Smooth muscle cell of the brain vasculature (primary cell): ENCODE measurements at regions not wholly inside any gene's neighbourhood (a gene's known extent, or its start where the extent isn't known, plus 50 kb on each side); places are given as distances from the start of the nearest gene placed in this dataset.

ENCODE experiments used
- DNase-seq: peaks from one replicate; pipeline ENCODE4 v3.0.0-alpha.2; 2012; ENCODE audit warnings: low read depth, low spot score

DNA sequence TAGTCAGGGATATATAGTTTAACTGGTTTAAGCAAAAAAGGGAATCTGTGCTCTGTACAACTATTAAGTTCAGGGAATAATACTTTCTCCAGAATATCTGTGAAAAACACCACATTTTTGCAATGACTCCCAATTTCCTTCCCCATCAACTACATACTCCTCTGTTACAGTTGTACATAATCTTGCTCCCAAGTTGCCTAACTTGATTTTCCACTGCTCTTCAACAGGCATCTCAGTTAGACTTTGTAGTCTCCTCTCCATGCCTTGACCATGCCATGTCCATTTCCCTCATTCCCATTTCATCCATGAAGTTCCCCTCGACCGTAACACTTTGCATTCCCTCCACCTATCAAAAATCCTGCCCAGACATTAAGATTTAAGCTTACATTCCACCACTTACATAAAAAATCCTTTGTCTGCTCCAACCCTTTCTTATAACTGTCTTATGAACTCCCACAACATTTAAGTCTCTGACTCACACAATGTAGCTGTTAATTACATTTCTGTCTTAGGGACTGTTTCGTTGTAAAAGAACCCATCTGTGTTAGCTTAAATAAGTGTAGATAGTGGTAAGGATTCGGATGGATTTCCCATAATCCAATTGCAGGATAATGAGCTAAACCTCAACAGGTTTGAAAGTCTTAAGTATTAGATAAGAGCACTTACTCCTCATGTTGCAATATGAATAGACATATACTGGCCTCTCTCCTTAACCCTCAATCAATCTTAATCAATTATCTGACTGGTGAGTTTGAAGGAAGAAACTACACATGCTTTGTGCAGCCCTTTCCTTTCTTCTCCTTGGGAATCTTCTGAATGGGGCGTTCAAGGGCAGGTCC lies 156.5 kb downstream of the PAWR start:
- no peak for DNase-seq

DNA sequence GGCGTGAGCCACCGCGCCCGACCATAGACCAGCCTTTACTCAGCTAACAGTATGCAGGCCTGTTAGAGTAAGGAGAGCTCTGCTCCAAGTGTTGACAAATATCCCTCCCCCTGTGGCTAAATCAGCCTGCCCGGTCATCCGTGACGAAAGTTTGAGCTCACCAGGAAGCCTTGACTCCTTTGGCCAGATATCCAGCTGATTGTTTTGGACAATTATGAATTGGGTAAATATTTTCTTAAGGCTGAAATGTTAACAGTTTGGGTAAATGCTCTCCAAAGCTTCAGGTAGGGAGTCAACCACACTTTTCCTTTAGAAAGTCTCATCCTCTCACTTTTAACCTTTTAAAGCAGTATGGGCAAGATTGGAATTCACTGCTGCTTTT lies 157.9 kb downstream of the PAWR start:
- DNase-seq, result peak; percentile 83

DNA sequence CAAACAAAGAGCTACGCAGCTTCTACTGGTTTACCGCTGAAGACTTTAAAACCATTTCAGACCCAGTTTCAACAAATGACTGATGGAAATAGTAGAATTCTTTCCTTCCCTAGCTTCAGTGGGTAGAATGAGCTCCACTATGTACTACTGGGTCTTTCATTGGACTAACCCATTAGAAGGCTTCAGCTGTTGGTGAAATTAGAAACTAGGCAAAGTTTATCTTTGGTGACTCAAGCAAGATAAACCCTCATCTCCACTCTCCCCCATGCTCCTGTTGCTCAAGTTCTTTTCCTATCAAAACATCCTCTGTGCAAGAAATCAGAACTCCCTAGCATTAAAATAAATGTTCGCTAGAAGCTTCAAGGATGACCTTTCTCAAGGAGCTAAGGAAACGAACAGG lies 159.2 kb downstream of the PAWR start:
- DNase-seq, result no peak

DNA sequence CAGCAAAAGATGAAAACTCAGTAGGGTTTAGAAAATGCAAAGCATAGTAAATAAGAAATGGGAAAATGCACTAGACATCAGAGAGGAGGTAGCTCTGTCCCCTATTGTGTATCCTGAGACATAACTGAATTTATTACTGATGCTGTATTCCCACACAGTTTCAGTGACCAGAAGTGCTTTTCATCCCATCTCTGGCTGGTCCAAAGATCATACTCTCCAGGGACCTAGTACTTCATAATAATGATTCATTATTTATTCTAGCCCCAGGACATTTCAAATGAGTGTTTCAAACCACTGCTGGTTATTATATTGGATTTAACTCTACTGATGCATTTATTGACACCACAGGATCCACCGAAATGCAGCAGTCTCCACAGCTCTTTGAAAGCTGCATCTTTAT lies 163.3 kb downstream of the PAWR start:
- DNase-seq, result peak; percentile 64

DNA sequence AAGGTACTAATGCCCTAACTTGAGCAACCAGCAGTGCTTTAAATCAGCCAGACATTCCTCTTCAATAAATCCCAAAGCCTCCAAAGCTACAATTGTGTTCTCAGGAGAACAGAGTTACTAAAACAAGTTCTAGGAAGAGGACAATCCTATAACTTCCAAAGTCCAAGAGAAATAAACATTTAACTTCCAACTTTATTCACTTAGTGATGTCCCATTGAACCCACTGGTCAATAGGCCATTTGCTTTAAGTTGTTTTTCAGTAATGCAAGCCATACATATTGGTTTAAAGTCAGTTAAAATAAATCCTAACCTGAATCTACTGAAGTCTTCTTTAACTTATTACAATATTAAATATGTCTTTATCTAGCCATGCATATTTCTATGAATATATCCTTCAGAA lies 165.4 kb downstream of the PAWR start:
- no peak for DNase-seq

DNA sequence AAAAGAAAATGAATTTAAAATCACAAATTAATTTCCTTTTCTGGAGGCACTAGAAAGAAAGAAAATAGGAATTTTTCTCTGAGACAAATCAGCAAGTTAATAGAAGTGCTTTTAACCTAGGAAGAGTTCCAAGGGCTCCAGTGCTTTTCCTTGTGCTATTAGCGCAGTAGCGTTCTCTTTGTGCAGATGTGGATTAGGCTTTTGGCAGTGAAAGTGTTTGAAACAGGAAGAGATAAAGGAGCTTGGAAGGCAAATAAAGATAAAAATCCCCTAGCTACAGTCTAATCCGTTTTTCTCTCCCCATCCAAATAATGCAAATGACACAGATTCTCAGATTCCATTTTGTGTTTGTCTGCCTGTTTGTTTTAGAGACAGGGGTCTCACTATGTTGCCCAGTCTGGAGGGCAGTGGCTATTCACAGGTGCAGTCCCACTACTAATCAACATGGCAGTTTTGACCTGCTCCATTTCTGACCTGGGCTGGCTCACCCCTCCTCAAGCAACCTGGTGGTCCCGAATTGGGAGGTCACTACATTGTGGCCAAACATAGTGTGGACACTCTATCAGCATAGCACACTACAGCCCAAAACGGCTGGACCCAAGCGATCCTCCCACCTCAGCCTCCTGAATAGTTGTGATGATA lies 166.1 kb downstream of the PAWR start:
- DNase-seq, result no peak

DNA sequence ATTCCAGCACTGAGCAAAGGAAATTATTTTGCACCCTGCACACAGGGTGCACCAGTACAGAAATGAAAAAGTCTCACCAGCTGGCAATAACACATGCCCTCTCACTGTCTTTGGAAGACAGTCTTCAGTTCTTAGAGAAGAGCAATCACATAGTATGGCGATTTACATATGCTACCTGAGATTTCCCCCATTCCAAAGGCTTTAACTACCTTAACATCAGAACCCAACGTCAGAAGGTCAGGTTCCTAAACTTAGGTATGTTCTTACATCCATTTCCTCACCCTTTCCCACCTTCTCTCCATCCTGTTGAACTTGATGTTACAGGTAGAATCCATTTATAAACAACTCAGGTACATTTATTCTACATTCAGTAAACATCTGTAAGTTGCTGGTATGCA lies 167.8 kb downstream of the PAWR start:
- DNase-seq, result no peak

DNA sequence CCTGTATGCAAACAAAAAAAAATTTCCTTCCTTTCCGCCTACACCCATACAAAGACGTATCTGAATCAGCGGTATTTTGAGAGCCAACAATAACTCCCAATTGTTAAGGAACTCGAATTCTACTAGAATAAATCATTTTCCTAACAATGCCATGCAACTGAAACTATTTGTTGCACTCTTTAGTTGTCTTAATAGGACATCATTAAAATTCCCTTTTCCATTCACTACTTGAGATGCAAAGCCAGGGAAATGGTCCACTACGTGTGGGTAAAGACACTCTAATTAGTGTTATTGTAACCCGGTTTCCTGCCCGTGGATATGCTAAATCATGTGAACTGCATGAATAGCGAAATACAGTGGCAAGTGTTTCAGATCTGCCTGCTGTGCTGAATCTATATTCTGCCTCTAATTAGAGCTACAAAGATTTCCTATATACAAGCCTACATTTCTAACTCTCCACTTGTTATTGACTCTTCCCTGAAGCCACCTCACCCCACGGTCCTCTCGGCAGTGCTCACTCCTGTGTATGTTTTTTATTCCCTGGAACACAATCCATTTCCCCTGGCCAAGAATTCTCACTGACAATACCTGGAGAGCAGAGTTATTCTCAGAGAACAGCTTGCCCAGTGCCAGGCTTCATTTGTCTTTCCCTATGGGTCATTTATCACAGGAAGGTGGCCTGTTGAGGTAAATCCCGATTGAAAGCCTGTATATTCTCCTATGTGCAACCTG lies 168.3 kb downstream of the PAWR start:
- no peak for DNase-seq

DNA sequence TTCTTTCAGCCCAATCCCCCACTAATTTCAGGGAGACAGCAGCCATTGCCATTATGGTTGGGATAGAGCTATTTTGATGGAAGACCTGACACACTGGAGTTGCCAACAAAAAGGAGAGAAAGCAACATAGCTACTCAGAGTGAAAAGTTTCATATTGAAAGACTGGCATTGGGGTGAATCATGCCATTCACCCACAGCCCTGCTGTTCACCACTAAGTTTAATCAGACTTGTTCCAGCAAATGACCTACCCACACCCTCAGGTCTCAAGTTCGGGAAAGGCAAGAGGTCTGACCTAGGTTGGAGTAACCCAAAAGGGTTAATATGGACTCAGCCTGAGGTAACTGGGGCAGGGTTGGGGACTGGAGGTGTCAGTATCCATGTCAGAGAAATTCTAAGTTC lies 169.2 kb downstream of the PAWR start:
- no peak for DNase-seq

DNA sequence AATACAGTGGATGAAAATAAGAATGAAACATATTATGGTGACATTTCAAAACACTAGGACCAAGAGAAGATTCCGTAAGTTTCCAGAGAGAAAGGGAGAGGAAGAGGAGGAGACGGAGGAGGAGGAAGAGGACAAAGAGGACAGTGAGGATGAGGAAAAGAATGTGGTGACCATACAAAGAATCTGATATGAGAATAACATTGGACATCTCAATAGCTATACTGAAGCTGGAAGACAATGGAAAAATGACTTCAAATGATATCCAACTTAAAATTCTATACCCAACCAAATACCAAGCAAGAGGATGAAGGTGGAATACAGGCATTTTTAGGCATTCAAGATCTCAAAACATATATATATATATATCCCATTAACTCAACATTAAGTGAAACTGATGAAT lies 173.4 kb downstream of the PAWR start:
- DNase-seq, result no peak

DNA sequence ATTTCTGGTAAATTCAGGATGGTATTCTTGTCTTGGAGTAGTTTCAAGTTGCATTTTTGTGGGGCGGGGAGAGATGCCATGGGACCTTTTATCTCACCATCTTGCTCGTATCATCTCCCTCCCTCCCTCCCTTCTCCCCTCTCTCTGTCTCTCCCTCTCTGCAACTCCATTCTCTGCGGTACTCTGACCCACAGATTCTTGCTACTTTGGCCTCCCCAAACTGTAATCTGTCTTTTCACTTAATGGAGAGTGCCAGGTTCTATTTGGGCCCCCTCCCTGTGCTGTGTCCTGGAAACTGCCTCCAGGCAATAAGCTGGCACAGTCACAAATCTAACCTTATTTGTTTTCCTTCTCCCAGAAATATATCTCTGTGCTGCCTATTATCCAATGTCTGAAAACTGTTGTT lies 175.2 kb downstream of the PAWR start:
- DNase-seq, result no peak

DNA sequence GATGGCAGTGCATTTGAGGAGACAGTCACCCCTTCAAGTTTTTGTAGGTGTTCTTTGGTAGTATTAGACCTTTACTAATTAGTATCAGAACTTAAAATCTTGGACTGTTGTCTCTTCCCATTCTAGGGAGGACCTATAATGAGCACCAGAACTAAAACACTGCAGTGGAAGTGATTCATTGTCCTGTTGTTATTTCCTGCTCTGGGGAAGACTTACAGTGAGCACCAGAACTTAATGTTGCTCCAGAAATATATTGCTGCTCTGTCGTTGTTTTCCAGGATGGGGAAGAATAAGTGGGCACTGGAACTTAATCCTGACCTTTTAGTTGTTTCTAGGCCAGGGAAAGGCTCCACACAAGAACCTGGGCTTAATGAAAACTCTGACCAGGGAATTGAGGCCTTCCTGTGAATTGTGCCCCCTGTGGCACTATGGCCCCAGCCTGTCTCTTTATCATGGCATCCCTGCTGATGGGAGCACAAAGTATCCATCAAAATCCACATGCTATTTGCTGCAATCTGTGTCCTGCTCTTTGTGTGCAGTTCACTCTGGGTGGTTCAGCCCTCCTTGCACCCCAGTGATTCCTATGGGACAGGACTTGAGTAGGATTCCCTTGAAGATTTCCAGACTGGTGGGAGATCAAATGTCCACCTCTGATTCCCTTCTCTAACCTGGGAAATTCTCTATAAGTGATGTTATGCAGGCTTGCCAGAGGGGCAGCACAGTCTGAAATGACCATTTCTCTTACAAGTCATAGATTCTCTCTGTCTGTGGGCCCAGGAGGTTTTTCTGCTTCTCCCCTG lies 175.8 kb downstream of the PAWR start:
- no peak for DNase-seq

DNA sequence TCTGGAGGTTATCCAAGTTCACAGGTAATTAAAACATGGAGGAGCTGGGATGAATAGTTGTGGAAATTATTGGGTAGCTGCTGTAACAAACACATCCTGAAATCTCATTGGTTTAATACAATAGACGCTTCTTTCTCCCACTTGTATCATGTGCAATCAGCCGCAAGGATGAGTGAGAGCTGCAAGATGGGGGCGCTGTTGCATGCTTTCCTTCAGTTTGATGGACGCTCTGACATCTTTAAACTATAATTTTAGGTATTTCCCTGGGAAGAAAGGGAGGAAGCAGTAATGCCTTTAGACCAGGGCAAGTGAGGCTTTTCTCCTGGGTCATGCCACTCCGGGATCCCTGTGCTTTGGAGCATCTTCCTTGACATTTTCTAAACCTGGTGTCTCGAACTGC lies 178.7 kb downstream of the PAWR start:
- DNase-seq, result no peak

DNA sequence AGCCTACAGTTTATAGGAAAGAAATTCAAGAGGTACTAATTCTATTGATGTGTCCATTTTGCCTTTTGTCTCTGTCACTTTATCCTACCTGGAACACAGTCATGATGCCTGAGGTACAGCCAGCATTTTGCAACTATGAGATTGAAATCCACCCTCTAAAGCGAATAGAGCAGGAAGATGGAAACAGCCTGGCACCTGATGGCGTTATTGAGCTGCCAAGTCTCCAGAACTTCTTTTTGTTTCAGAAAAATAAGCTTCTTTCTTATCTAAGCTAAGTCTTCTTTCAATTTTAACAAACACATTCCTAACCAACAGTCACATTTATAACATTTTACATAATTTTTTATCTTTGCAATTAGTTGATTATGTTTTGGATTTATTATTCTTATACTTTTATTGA lies 182.1 kb downstream of the PAWR start:
- no peak for DNase-seq
